Activated CD4-positive, alpha-beta T cell treated with anti-CD3 and anti-CD28 coated beads for 4 hours (primary cell): ENCODE measurements at regions not wholly inside any gene's neighbourhood (a gene's known extent, or its start where the extent isn't known, plus 50 kb on each side); places are given as distances from the start of the nearest gene placed in this dataset.
A peak's percentile ranks its signal among the peaks of the same experiment; 100 is the strongest.

Source experiments
- DNase-seq, 2 donors: peaks; one replicate each; pipeline ENCODE4 v3.0.0-alpha.2; 2020

DNA sequence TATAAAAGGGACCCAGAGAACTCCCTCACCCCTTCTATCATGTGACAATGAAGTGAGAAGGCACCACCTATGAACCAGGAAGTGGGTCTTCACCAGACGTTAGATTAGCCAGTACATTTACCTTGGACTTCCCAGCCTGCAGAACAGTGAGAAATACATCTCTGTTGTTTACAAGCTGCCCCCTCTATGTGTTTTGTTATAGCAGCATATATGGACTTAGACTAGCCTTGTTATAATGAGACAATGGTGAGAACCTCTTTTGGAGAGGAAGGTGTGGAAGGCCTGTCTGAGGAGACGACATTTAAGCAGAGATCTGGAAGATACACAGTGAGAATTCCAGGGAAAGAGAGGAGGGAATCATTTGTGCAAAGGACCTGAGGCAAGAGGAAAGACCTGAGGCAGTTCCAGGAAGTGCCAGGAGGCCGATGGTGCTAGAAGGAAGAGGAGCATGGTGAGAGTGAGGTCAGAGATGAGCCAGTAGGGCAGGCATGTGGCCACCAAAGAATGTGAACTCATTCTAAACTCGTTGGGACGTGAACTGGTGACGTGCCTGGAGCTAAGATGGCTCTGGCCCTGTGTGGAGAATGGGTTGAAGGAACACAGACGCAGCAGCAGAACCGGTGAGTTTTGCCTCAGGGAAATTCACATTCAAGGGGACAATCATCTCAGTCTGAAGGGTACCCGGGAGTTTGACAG, 98.9 kb upstream of the IRF2BP2 start:
- no peak for DNase-seq

DNA sequence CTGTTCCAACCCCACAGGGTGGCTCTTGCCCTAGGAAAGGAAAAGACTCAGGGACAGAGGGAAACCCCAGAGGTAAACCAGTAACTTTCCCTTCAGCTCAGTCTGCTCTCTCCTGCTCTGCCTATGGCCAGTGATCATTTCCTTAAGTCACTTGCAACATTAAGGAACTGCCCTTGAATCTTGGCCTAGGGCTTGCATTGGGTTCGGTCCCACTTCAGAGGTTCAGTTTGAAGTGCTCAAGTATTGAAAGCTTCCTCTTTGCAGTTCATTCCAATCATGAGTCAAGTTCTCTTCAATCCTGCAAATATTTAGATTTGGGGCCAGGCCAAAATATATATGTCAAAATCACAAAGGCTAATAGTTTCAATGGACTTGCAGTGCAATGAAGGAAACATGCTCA, 97.7 kb upstream of the IRF2BP2 start:
- no peak for DNase-seq

- DNase-seq = no peak
Measured at GRCh38 chr1:234706931-234707330, 97.0 kb upstream of the IRF2BP2 start.

- no peak for DNase-seq
Measured at GRCh38 chr1:234706199-234706598, 96.2 kb upstream of the IRF2BP2 start.

DNA sequence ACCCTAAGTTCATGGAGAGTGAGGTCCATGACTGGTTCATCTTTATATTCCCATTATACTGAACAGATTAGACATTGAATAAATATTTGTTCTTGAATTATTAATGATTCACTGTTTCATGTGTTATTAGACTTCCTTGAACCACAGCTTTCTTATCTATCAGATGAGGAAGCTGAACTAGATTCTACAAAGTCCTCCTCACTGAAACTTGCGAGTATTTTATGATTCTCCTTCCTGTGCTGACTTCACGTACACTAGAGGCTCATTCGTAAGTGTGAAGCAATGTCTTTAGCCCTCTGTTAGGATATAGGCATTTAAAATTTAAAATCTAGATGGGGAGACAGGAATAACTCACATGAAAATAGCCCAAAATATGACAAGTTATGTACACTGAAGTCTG, 95.6 kb upstream of the IRF2BP2 start:
- DNase-seq = no peak

DNA sequence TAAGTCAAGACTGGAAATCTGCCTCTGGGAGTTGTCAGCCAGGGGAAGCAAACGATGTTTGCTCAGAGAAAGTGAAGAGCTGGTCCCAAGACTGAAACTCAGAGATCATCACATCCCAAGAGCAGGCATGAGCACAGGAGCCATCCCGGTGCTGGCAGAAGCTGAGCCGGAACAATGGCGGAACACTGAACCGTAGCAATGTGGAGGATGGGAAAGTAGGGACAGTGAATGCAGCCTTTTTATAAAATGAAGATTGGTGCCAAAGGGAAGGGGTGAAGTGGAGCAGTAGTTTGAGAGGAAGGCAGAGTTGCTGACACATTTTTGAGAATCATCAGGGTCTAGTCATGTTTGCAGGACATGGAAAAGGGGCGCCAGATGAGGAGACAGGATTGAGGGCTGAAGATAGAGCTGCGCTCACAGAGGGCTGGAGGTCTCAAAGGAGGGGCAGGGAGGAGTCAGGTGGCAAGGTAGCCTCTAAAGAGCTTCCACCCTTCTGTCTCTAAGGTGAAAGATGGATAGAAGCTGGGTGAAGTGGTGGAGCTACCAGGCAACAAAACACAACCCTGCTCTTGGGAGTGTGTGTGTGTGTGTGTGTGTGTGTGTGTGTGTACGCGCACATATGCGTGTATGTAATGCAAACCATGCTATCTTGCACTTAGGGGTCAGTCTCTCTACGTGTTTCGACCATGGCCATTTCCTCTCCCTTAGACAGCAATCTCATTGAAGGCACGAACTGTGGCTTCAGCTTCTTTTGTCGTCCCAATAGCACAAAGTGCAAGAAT, 94.3 kb upstream of the IRF2BP2 start:
- DNase-seq = no peak

GRCh38 chr1:234702342-234703000, 92.5 kb upstream of the IRF2BP2 start:
- DNase-seq = no peak

DNA sequence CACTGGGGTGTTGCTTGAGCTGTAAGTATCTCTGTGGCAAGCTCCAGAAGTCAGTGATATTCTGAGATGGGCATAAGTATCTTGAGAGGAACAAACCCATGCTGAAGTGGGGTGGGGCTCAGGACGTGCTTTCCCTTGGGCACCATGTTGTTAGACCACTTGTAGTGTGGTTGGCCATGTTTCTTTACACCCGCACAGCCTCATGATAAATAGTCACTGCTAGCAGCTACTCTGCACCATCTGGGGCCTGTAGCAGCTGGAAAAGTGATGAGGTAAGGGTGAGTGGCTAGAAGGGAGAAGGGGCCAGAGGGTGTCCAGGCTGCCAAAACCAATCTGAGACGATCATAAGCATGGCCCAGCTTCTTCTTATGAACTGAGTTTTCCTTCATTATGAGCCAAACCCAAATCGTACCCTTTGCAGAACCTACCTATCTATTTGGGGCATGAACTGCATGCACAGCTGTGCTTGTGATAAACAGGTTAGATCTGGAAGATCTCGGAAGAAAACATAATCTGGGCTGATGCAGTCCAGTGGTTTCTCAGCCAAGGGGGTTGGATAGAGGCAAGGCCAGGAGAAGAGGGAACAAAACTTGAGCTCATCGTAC, 91.9 kb upstream of the IRF2BP2 start:
- no peak for DNase-seq

DNA sequence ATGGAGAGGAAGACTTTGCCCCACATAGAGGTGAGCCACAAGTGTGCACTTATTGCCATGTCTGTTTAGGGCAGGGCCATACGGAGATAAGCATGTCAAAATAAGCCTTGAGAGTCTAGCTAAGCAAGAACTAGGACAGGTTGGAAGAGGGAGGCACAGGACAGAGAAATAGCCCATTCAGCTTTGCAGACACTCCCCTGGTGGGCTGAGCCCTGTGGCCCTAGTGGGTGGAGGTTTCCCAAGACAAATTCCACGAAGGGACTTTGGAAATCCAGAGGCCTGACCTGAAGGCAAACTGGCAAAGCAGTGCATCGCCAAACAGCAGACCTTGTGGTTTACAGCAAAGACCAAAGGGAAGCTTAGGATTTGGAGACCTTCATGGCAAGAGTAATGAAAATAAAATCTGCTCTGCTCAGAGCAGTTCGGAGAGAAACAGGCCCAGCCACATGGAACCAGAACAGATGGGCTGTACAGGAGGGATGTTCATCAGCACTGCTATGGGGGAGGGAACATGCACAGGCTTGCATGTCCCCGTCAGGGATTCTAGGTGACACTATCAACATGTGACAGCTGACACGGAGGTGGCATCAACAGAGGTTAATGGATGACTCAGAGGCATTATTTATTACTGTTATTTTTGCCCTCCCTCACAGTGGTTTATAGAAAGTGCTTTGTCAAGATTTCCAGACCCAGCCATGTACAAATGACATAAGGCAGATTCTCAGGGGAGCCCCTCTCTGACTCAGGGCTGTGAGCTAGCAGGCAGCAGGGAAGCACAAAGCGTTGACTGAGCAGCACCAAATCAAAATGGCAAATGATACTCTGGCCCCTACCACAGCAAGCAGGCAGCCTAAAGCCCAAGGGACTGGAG, 90.1 kb upstream of the IRF2BP2 start:
- DNase-seq = peak; percentile 36 to 49

- DNase-seq = no peak
Measured at GRCh38 chr1:234698686-234699085, 88.7 kb upstream of the IRF2BP2 start.

DNA sequence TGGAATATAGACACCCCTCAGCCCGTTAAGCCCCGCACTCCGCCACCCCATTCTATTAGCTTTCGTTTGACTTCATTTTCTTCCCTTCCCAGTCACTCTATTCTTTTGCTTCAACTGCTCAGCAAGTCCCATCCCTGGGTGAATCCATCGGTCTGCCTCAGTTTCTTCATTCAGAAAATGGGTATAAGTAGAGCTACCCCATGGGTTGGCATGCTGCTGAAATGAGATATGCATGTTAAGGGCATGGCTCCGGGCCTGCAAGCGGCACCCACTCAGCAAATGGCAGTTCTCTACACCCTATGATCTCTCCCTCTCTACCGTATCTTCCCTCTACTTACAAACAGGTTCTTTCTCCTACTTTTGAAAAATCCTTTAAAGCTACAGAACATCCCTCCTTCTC, 87.8 kb upstream of the IRF2BP2 start:
- no peak for DNase-seq

- DNase-seq = no peak
Measured at GRCh38 chr1:234697015-234697414, 87.0 kb upstream of the IRF2BP2 start.

- DNase-seq = no peak
Measured at GRCh38 chr1:234696148-234696576, 86.2 kb upstream of the IRF2BP2 start.

DNA sequence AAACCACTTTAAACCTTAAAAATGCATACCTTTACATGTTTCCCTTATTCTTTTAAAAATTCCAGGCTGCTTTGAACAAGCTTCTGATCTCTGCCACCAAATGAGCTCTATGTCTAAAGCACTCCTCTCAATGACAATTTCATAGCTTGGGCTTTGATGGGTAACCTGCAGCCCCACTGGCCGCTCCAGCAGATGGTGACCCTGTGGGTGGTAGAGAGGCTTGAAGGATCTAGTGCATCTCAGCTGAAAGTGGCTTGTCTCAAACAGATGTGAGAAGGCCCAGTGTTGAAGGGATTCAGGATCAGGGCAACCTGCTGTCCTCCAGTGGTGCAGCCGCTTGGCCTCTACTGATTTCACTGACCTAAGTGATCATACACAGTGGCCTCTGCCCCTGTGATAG, 84.7 kb upstream of the IRF2BP2 start:
- DNase-seq = no peak

GRCh38 chr1:234692966-234693580, 83.1 kb upstream of the IRF2BP2 start:
- no peak for DNase-seq

- DNase-seq = no peak
Measured at GRCh38 chr1:234691567-234691966, 81.6 kb upstream of the IRF2BP2 start.

DNA sequence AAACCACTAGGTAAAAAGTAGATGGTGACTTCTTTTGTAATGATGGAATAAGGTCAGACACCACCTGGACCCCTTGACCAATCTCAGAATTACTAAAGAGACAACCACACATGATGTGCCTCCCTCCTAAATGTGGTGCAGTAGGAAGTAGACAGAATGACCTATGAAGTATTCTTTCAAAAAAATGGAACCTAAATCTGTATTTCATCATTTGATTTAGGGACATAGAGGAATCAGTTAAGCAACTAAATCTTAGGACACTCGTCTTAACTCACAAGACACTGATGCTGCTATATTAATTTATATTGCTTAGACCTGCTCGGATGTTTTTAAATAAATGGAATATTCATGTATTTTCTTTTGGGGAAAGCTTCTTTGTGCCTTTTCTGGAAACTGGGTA, 80.9 kb upstream of the IRF2BP2 start:
- DNase-seq = no peak

DNA sequence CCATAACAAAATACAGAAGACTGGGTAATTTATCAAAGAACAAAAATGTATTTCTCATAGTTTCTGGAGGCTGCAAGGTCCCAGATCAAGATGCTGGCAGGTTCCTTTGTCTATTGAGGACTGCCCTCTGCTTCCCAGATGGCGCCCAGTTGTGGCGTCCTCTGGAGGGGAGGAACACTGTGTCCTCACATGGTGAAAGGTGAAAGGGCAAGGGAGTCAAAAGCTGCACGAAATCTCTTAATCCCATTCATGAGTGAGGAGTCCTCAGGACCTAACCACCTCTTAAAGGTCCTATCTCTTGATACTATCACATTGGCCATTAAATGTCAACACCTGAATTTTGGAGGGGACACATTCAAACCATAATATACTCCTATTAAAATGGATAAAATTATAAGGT, 79.3 kb upstream of the IRF2BP2 start:
- no peak for DNase-seq

GRCh38 chr1:234687011-234687410, 77.0 kb upstream of the IRF2BP2 start:
- DNase-seq = no peak

- no peak for DNase-seq
Measured at GRCh38 chr1:234686035-234686434, 76.1 kb upstream of the IRF2BP2 start.

- no peak for DNase-seq
Measured at GRCh38 chr1:234684856-234685255, 74.9 kb upstream of the IRF2BP2 start.
